SHP77 (cell line): ENCODE measurements at regions not wholly inside any gene's neighbourhood (a gene's known extent, or its start where the extent isn't known, plus 50 kb on each side); places are given as distances from the start of the nearest gene placed in this dataset.
"Not testable (repeated sequence)": the region's sequence is repeated elsewhere in the genome, so short reads cannot be mapped to it uniquely, and the experiment has no call there.

Experiments
- DNase-seq, 2 experiments: peaks; one replicate each; lab custom pipeline; 2025; lab: John Stamatoyannopoulos, UW

- DNase-seq: no peak
These were observed 122.0 kb upstream of the OSTN start for GRCh38 chr3:191076903-191077552.

GRCh38 chr3:191074511-191074910, 124.5 kb upstream of the OSTN start:
- DNase-seq: no peak

- no peak for DNase-seq
These were observed 128.2 kb upstream of the OSTN start for GRCh38 chr3:191070762-191071403.

GRCh38 chr3:191070201-191070600, 128.8 kb upstream of the OSTN start:
- no peak for DNase-seq

GRCh38 chr3:191068946-191069813, 129.9 kb upstream of the OSTN start:
- no peak for DNase-seq

GRCh38 chr3:191066669-191067068, 132.4 kb upstream of the OSTN start:
- no peak for DNase-seq

GRCh38 chr3:191065181-191065805, 133.7 kb upstream of the OSTN start:
- DNase-seq: no peak

- peak; percentile 1 to 8 for DNase-seq
These were observed 148.0 kb upstream of the OSTN start for GRCh38 chr3:191051037-191051436.

- DNase-seq: no peak
These were observed 151.1 kb upstream of the OSTN start for GRCh38 chr3:191047930-191048329.

- no peak for DNase-seq
These were observed 168.1 kb upstream of the OSTN start for GRCh38 chr3:191030929-191031328.

GRCh38 chr3:191030491-191030890, 168.0 kb upstream of the GMNC start:
- no peak for DNase-seq

GRCh38 chr3:191026746-191027145, 164.3 kb upstream of the GMNC start:
- no peak for DNase-seq

GRCh38 chr3:191020730-191021396, 158.4 kb upstream of the GMNC start:
- no peak for DNase-seq

GRCh38 chr3:191019855-191020254, 157.4 kb upstream of the GMNC start:
- DNase-seq: no peak

- DNase-seq: not testable (repeated sequence)
These were observed 153.5 kb upstream of the GMNC start for GRCh38 chr3:191015960-191016359.

- no peak for DNase-seq
These were observed 145.6 kb upstream of the GMNC start for GRCh38 chr3:191008074-191008473.

- no peak for DNase-seq
These were observed 143.3 kb upstream of the GMNC start for GRCh38 chr3:191005790-191006189.

- no peak for DNase-seq
These were observed 141.2 kb upstream of the GMNC start for GRCh38 chr3:191003742-191004141.

GRCh38 chr3:190996181-190996775, 133.8 kb upstream of the GMNC start:
- no peak for DNase-seq

- no peak for DNase-seq
These were observed 132.7 kb upstream of the GMNC start for GRCh38 chr3:190995156-190995555.

GRCh38 chr3:190990898-190991297, 128.4 kb upstream of the GMNC start:
- no peak for DNase-seq

GRCh38 chr3:190989218-190989617, 126.7 kb upstream of the GMNC start:
- DNase-seq: no peak
